Neural progenitor cell (in vitro differentiated cells): ENCODE measurements at regions not wholly inside any gene's neighbourhood (a gene's known extent, or its start where the extent isn't known, plus 50 kb on each side); places are given as distances from the start of the nearest gene placed in this dataset.
"Not testable (repeated sequence)": the region's sequence is repeated elsewhere in the genome, so short reads cannot be mapped to it uniquely, and the experiment has no call there.

Experiments
- DNase-seq: peaks from one replicate; pipeline ENCODE4 v3.0.0-alpha.2; 2016; ENCODE audit warnings: low spot score
- H2AFZ ChIP-seq: fragments of 200-600 bp; sonication (generic); replicated peaks from 2 replicates; pipeline ENCODE4 v1.6.1; 2016; ENCODE audit warnings: antibody characterized with exemption
- H3F3A ChIP-seq: fragments of 200-600 bp; sonication (generic); 2 replicates; pipeline ENCODE4 v1.6.1; 2016; ENCODE audit warnings: antibody characterized with exemption, low read depth
- H3K27ac ChIP-seq: fragments of 200-600 bp; sonication (generic); 2 replicates; pipeline ENCODE4 v1.5.1; 2016; ENCODE audit warnings: mild to moderate bottlenecking
- H3K27me3 ChIP-seq: fragments of 200-600 bp; sonication (generic); 2 replicates; pipeline ENCODE4 v1.6.1; 2016; ENCODE audit warnings: mild to moderate bottlenecking, moderate library complexity
- H3K36me3 ChIP-seq: fragments of 200-600 bp; sonication (generic); 2 replicates; pipeline ENCODE4 v1.5.1; 2016
- H3K4me1 ChIP-seq: fragments of 200-600 bp; sonication (generic); 2 replicates; pipeline ENCODE4 v1.6.1; 2016; ENCODE audit warnings: mixed run types
- H3K4me2 ChIP-seq: fragments of 200-600 bp; sonication (generic); 2 replicates; pipeline ENCODE4 v1.6.1; 2016
- H3K4me3 ChIP-seq: fragments of 200-600 bp; sonication (generic); 2 replicates; pipeline ENCODE4 v1.5.1; 2016
- H3K79me2 ChIP-seq: fragments of 200-600 bp; sonication (generic); 2 replicates; pipeline ENCODE4 v1.6.1; 2016; ENCODE audit warnings: low read depth
- H3K9ac ChIP-seq: fragments of 200-600 bp; sonication (generic); 2 replicates; pipeline ENCODE4 v1.6.1; 2016
- H3K9me3 ChIP-seq: fragments of 200-600 bp; sonication (generic); 2 replicates; pipeline ENCODE4 v1.5.1; 2016; ENCODE audit warnings: low read depth
- H4K20me1 ChIP-seq: fragments of 200-600 bp; sonication (generic); 2 replicates; pipeline ENCODE4 v1.6.1; 2016; ENCODE audit warnings: low read depth
- H3K27ac Mint-ChIP-seq: 3 replicates; pipeline ENCODE4 v1.8.0; 2021; ENCODE audit warnings: mixed read lengths
- H3K27me3 Mint-ChIP-seq: 2 replicates; pipeline ENCODE4 v1.8.0; 2022; ENCODE audit warnings: low read depth, mild to moderate bottlenecking, inconsistent platforms, moderate library complexity, mixed read lengths; ENCODE audit not compliant: insufficient read depth
- H3K36me3 Mint-ChIP-seq: 3 replicates; pipeline ENCODE4 v1.8.0; 2021; ENCODE audit warnings: mixed read lengths
- H3K4me1 Mint-ChIP-seq: 3 replicates; pipeline ENCODE4 v1.8.0; 2021; ENCODE audit warnings: mixed read lengths
- H3K4me3 Mint-ChIP-seq: 3 replicates; pipeline ENCODE4 v1.8.0; 2021; ENCODE audit warnings: mild to moderate bottlenecking, moderate library complexity, mixed read lengths
- H3K9me3 Mint-ChIP-seq: 3 replicates; pipeline ENCODE4 v1.8.0; 2020; ENCODE audit warnings: mixed read lengths
- EZH2 ChIP-seq: fragments of 200-600 bp; sonication (generic); IDR thresholded peaks from 2 replicates; pipeline ENCODE4 v1.6.1; 2017; ENCODE audit warnings: antibody characterized with exemption, mild to moderate bottlenecking, moderate library complexity
- EZH2phosphoT487 ChIP-seq: fragments of 200-600 bp; sonication (generic); IDR thresholded peaks from 2 replicates; pipeline ENCODE4 v1.6.1; 2017; ENCODE audit warnings: antibody characterized with exemption
- TF ChIP-seq, protein P1 (sequence below): fragments of 200-600 bp; sonication (generic); IDR thresholded peaks from 2 replicates; pipeline ENCODE4 v1.5.1; 2017; ENCODE audit warnings: antibody characterized with exemption, mild to moderate bottlenecking

DNA sequence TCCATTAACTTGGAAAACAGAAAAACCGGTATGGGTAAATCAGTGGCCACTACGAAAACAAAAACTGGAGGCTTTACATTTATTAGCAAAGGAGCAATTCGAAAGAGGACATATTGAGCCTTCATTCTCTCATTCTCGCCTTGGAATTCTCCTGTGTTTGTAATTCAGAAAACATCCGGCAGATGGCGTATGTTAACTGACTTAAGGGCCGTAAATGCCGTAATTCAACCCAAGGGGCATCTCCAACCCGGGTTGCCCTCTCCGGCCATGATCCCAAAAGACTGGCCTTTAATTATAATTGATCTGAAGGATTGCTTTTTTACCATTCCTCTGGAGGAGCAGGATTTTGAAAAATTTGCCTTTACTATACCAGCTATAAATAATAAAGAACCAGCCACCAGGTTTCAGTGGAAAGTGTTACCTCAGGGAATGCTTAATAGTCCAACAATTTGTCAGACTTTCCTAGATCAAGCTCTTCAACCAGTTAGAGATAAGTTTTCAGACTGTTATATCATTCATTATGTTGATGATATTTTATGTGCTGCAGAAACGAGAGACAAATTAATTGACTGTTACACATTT lies 160.9 kb downstream of the GPX5 start:
- not testable (repeated sequence) for H3K4me3 Mint-ChIP-seq, H3K4me3 ChIP-seq, H3K4me1 ChIP-seq, H3K9me3 ChIP-seq, H3K4me1 Mint-ChIP-seq, H2AFZ ChIP-seq, H3K36me3 Mint-ChIP-seq, H4K20me1 ChIP-seq, H3K27ac Mint-ChIP-seq, H3F3A ChIP-seq, H3K9ac ChIP-seq, H3K36me3 ChIP-seq, H3K27me3 Mint-ChIP-seq, H3K4me2 ChIP-seq, H3K9me3 Mint-ChIP-seq, H3K27ac ChIP-seq, H3K79me2 ChIP-seq
- peaks cover 20% of the 10 kb centered on the region for H3K27me3 ChIP-seq
- TF ChIP-seq EZH2: peak; percentile 48
- TF ChIP-seq, protein P1, sequence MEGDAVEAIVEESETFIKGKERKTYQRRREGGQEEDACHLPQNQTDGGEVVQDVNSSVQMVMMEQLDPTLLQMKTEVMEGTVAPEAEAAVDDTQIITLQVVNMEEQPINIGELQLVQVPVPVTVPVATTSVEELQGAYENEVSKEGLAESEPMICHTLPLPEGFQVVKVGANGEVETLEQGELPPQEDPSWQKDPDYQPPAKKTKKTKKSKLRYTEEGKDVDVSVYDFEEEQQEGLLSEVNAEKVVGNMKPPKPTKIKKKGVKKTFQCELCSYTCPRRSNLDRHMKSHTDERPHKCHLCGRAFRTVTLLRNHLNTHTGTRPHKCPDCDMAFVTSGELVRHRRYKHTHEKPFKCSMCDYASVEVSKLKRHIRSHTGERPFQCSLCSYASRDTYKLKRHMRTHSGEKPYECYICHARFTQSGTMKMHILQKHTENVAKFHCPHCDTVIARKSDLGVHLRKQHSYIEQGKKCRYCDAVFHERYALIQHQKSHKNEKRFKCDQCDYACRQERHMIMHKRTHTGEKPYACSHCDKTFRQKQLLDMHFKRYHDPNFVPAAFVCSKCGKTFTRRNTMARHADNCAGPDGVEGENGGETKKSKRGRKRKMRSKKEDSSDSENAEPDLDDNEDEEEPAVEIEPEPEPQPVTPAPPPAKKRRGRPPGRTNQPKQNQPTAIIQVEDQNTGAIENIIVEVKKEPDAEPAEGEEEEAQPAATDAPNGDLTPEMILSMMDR: peak; percentile 75
- DNase-seq: peak; percentile 83

DNA sequence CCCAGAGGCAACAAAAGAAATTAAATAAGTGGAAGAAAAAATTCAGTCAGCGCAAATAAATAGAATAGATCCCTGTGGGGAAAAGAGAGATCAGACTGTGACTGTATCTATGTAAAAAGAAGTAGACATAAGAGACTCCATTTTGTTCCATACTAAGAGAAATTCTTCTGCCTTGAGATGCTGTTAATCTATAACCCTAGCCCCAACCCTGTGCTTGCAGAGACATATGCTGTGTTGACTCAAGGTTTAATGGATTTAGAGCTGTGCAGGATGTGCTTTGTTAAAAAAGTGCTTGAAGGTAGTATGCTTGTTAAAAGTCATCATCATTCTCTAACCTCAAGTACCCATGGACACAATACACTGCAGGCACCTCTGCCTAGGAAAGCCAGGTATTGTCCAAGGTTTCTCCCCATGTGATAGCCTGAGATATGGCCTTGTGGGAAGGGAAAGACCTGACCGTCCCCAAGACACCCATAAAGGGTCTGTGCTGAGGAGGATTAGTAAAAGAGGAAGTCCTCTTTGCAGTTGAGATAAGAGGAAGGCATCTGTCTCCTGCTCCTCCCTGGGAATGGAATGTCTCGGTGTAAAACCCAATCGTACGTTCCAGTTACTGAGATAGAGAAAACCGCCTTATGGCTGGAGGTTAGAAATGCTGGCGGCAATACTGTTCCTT lies 161.8 kb downstream of the GPX5 start:
- not testable (repeated sequence) for H3K9me3 Mint-ChIP-seq, H3K27me3 Mint-ChIP-seq, H3K9me3 ChIP-seq, H2AFZ ChIP-seq, H3K4me1 ChIP-seq, H3K27ac ChIP-seq, H3K36me3 ChIP-seq, DNase-seq, H3K27ac Mint-ChIP-seq, H4K20me1 ChIP-seq, H3K4me1 Mint-ChIP-seq, H3K36me3 Mint-ChIP-seq, H3K4me3 ChIP-seq, H3K4me2 ChIP-seq, H3K4me3 Mint-ChIP-seq, H3K9ac ChIP-seq, H3F3A ChIP-seq, H3K79me2 ChIP-seq
- peaks cover 28% of the 10 kb centered on the region for H3K27me3 ChIP-seq

DNA sequence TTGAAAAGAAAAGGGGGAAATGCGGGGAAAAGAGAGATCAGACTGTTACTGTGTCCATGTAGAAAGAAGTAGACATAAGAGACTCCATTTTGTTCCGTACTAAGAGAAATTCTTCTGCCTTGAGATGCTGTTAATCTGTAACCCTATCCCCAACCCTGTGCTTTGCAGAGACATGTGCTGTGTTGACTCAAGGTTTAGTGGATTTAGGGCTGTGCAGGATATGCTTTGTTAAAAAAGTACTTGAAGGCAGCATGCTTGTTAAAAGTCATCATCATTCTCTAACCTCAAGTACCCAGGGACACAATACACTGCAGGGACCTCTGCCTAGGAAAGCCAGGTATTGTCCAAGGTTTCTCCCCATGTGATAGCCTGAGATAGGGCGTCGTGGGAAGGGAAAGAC lies 166.3 kb downstream of the GPX5 start:
- Mint-ChIP-seq H3K4me1 (peaks cover 22% of the 10 kb centered on the region), H3K27me3 (peaks cover 29% of the 10 kb centered on the region)
- H3K9ac ChIP-seq, H4K20me1 ChIP-seq, H3K27ac Mint-ChIP-seq, DNase-seq, H3K27ac ChIP-seq, H2AFZ ChIP-seq, H3K36me3 Mint-ChIP-seq, H3K79me2 ChIP-seq, H3K4me3 Mint-ChIP-seq, H3K36me3 ChIP-seq, H3K9me3 ChIP-seq, H3K4me2 ChIP-seq, H3K4me3 ChIP-seq, H3K9me3 Mint-ChIP-seq, H3F3A ChIP-seq, H3K4me1 ChIP-seq: not testable (repeated sequence)
- peaks cover 69% of the 10 kb centered on the region for H3K27me3 ChIP-seq

DNA sequence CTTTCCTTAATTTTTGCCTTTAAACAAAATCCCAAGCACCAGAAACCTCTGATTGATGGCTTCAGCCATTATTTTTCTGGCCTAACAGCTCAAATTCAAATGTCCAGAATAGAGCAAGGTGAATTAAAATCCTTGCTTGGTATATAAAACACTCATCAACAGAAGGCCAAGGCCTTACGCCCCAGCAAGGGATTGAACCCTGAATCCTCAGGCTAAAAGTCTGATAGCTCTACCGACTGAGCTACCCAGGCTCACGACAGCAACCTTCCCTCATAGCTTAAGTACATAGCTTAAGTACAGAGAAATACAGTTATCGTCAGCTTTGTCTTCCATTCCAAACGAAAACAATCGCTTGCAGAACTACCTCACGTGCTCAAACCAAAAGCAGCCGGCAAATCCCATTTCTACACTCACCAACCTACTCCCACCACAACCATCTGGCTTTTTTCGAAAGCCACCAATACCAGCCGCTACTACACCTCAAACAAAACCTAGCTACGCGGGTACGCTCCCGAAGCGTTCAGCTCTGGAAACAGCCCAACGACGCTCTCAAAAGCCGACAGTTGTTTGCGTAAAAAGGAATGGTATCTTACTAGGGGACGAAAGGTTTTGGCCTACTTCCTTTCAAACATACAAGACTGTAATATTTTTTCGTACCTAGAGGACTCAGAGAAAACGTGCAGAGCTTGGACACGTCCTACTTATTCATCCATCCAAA lies 167.5 kb downstream of the GPX5 start:
- Histone ChIP-seq H3K4me2 (peak overlapping the region; percentile 71), H3K9ac (no peak overlapping the region), H3K4me3 (peak overlapping the region; percentile 41), H3K79me2 (no peaks in the 10 kb centered on the region), H4K20me1 (no peaks in the 10 kb centered on the region), H3K9me3 (no peaks in the 10 kb centered on the region), H3K36me3 (no peaks in the 10 kb centered on the region), H3F3A (peaks cover 5% of the 10 kb centered on the region), H3K27ac (no peak overlapping the region), H3K27me3 (peaks cover 76% of the 10 kb centered on the region), H3K4me1 (peaks cover 6% of the 10 kb centered on the region), H2AFZ (no peak overlapping the region)
- H3K36me3 Mint-ChIP-seq: no peaks in the 10 kb centered on the region
- TF ChIP-seq EZH2phosphoT487 (no peak), EZH2 (no peak)
- TF ChIP-seq, protein P1: no peak
- H3K27me3 Mint-ChIP-seq: peaks cover 33% of the 10 kb centered on the region
- peak overlapping the region; percentile 85 for H3K4me3 Mint-ChIP-seq
- peaks cover 2% of the 10 kb centered on the region for H3K9me3 Mint-ChIP-seq
- no peak overlapping the region for H3K27ac Mint-ChIP-seq
- peak; percentile 20 for DNase-seq
- H3K4me1 Mint-ChIP-seq: peaks cover 22% of the 10 kb centered on the region
